ENCODE measurements at regions not wholly inside any gene's neighbourhood (a gene's known extent, or its start where the extent isn't known, plus 50 kb on each side); places are given as distances from the start of the nearest gene placed in this dataset.

GRCh38 chr14:48378541-48378940, 703.1 kb upstream of the MDGA2 start:
- H3K36me3 ChIP-seq (ENCODE audit: insufficient read depth in 1 of 2, low read depth in 1 of 2), result no peaks in the 10 kb centered on the region
- no peak overlapping the region for H3K27ac ChIP-seq
- TF ChIP-seq CTCF (IDR thresholded peaks at IDR 0.05), result no peak
- WGBS, 3 donors, result 88 to 96% (median 90%) methylated on average over 1 of the region's 1 CpG
- H3K27me3 ChIP-seq (ENCODE audit: insufficient read depth in 3 of 3, low read length in 2 of 3), result no peaks in the 10 kb centered on the region
- intact Hi-C loops (cut with DNase I), result no loop called here
- H3K4me1 ChIP-seq, result no peaks in the 10 kb centered on the region
- no peak overlapping the region for H3K4me3 ChIP-seq
- DNase-seq, result no peak
- no peaks in the 10 kb centered on the region for H3K9me3 ChIP-seq
- no peak for ATAC-seq

GRCh38 chr14:48373981-48374380, 698.6 kb upstream of the MDGA2 start:
- Histone ChIP-seq H3K36me3 (ENCODE audit: insufficient read depth in 1 of 2, low read depth in 1 of 2) (no peaks in the 10 kb centered on the region), H3K27ac (no peak overlapping the region)

GRCh38 chr14:48350971-48351370, 675.6 kb upstream of the MDGA2 start:
- WGBS, 3 donors, result 42 to 47% (median 47%) methylated on average over 2 of the region's 2 CpGs
- no peak overlapping the region for H3K27ac ChIP-seq
- no peaks in the 10 kb centered on the region for H3K9me3 ChIP-seq
- no peaks in the 10 kb centered on the region for H3K36me3 ChIP-seq (ENCODE audit: insufficient read depth in 1 of 2, low read depth in 1 of 2)
- no peak overlapping the region for H3K4me3 ChIP-seq
- no peak for TF ChIP-seq CTCF (IDR thresholded peaks at IDR 0.05)
- DNase-seq (no peak), ATAC-seq (no peak)
- intact Hi-C loops (cut with DNase I), result no loop called here
- H3K4me1 ChIP-seq, result no peaks in the 10 kb centered on the region
- H3K27me3 ChIP-seq (ENCODE audit: insufficient read depth in 3 of 3, low read length in 2 of 3), result no peaks in the 10 kb centered on the region

More at GRCh38 chr14:48373981-48374380, 698.6 kb upstream of the MDGA2 start:
- H3K4me1 ChIP-seq, result no peaks in the 10 kb centered on the region
- TF ChIP-seq CTCF (IDR thresholded peaks at IDR 0.05), result no peak
- WGBS, 3 donors, result 21 to 30% (median 25%) methylated on average over 3 of the region's 3 CpGs
- ATAC-seq (no peak), DNase-seq (no peak)
- H3K4me3 ChIP-seq, result no peak overlapping the region
- intact Hi-C loops (cut with DNase I), result no loop called here
- H3K9me3 ChIP-seq, result no peaks in the 10 kb centered on the region
- H3K27me3 ChIP-seq (ENCODE audit: insufficient read depth in 3 of 3, low read length in 2 of 3), result no peaks in the 10 kb centered on the region

- WGBS, 3 donors, result 88 to 90% (median 89%) methylated on average over 2 of the region's 2 CpGs
- ATAC-seq (no peak), DNase-seq (no peak)
- no peaks in the 10 kb centered on the region for H3K9me3 ChIP-seq
- no peak for TF ChIP-seq CTCF (IDR thresholded peaks at IDR 0.05)
- intact Hi-C loops (cut with DNase I), result no loop called here
- H3K4me3 ChIP-seq, result no peak overlapping the region
- no peaks in the 10 kb centered on the region for H3K36me3 ChIP-seq (ENCODE audit: insufficient read depth in 1 of 2, low read depth in 1 of 2)
- no peak overlapping the region for H3K27ac ChIP-seq
- H3K27me3 ChIP-seq (ENCODE audit: insufficient read depth in 3 of 3, low read length in 2 of 3), result no peaks in the 10 kb centered on the region
- H3K4me1 ChIP-seq, result no peaks in the 10 kb centered on the region
Measured at GRCh38 chr14:48349689-48350088, 674.3 kb upstream of the MDGA2 start.

- TF ChIP-seq CTCF (IDR thresholded peaks at IDR 0.05), result no peak
Measured at GRCh38 chr14:48341069-48341468, 665.7 kb upstream of the MDGA2 start.

More at GRCh38 chr14:48341069-48341468, 665.7 kb upstream of the MDGA2 start:
- H3K36me3 ChIP-seq (ENCODE audit: insufficient read depth in 1 of 2, low read depth in 1 of 2), result no peaks in the 10 kb centered on the region
- no peaks in the 10 kb centered on the region for H3K27me3 ChIP-seq (ENCODE audit: insufficient read depth in 3 of 3, low read length in 2 of 3)
- no peak overlapping the region for H3K4me3 ChIP-seq
- no peak for ATAC-seq
- 39 to 52% (median 52%) methylated on average over 1 of the region's 1 CpG for WGBS, 3 donors
- H3K27ac ChIP-seq, result no peak overlapping the region
- H3K4me1 ChIP-seq, result no peaks in the 10 kb centered on the region
- DNase-seq, result no peak
- intact Hi-C loops (cut with DNase I), result no loop called here
- H3K9me3 ChIP-seq, result no peaks in the 10 kb centered on the region

All from psoas muscle (tissue), 7 donors.